ENCODE measurements at regions not wholly inside any gene's neighbourhood (a gene's known extent, or its start where the extent isn't known, plus 50 kb on each side); places are given as distances from the start of the nearest gene placed in this dataset.
"Not testable (repeated sequence)": the region's sequence is repeated elsewhere in the genome, so short reads cannot be mapped to it uniquely, and the experiment has no call there.

- intact Hi-C loops (cut with DNase I): no loop called here
- DNase-seq: no peak
- no peak for ATAC-seq (ENCODE audit: poor library complexity)
These were observed 114.0 kb upstream of the LYZL2 start for GRCh38 chr10:30743586-30743985.

GRCh38 chr10:30742471-30742870, 112.9 kb upstream of the LYZL2 start:
- intact Hi-C loops (cut with DNase I): no loop called here
- DNase-seq: no peak
- no peak for ATAC-seq (ENCODE audit: poor library complexity)

DNA sequence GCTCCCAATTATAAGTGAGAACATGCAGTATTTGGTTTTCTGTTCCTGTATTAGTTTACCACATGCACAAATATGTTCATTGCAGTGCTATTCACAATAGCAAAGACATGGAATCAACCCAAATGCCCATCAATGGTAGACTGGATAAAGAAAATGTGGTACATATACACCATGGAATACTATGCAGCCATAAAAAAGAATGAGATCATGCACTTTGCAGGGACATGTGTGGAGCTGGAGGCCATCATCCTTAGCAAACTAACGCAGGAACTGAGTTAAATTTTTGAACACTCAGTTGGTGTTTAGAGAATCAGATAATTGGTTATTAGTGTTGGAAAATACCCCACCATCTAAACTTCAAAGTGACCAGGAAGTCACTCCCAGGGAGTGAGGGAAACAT, 111.2 kb upstream of the LYZL2 start:
- intact Hi-C loops (cut with DNase I); DNase-seq; ATAC-seq (ENCODE audit: poor library complexity): not testable (repeated sequence)

DNA sequence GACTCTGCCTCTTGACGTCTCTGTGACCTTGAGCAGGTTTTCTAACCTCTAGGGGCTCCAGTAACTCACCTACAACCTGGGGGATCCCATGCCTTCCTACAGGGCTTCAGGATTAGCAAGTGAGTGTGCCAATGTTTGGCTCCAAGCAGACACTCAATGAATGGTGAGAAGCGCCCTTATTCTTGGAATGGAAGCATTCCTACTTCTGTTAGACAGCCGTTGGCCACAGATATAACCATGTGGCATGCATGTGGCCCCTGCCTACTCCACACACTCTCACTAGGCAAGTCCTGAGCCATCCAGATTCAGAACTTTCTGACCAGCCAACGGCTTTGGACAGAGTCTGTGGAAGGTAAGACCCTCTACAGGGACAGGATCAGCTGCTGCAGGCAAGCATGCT, 108.9 kb upstream of the LYZL2 start:
- intact Hi-C loops (cut with DNase I): no loop called here
- DNase-seq (no peak), ATAC-seq (ENCODE audit: poor library complexity) (no peak)

- ATAC-seq (ENCODE audit: poor library complexity) (no peak), DNase-seq (no peak)
- intact Hi-C loops (cut with DNase I): no loop called here
These were observed 108.4 kb upstream of the LYZL2 start for GRCh38 chr10:30737931-30738391.

GRCh38 chr10:30736685-30737232, 107.2 kb upstream of the LYZL2 start:
- DNase-seq: no peak
- intact Hi-C loops (cut with DNase I): no loop called here
- ATAC-seq (ENCODE audit: poor library complexity): peak; percentile 77

DNA sequence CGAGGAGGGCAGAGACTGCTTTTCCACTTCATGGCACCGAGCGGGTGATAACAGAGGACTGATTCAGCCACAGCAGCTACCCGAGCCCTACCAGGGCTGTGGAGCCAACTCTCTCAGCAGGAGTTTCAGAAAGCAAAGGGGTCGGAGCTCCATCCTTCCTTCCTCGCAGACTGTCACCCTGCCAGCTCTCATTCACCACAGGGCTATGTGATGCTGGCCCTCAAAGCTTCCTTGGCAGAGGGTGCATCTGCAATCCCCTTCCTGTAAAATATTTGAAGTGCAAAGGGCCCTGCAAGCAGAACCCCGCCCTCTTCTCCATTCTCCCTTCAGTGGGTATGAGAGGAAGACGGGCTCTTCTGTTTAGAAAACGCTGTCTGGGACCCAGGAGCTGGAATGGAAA, 105.3 kb upstream of the LYZL2 start:
- intact Hi-C loops (cut with DNase I): no loop called here
- ATAC-seq (ENCODE audit: poor library complexity): no peak
- no peak for DNase-seq

DNA sequence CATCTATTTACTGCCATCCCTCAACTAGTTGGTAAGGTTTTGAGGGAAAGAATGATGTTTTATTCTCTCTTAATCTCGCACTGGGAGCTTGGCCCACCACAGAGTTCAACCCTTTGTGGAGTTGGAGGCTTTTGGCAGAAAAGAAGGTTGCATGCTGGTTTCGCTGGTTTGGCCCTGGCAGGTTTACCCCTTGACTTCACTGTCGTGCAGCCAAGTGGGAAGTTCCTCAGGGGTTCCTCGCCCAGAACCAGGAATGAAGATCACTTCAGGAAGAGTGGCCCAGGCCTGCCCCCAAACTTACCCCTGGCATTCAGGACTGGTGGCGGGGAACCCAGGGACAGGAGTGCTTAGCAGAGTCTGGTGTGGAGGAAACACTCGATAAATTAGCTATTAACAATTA, 103.1 kb upstream of the LYZL2 start:
- ATAC-seq (ENCODE audit: poor library complexity) (no peak), DNase-seq (no peak)
- intact Hi-C loops (cut with DNase I): no loop called here

DNA sequence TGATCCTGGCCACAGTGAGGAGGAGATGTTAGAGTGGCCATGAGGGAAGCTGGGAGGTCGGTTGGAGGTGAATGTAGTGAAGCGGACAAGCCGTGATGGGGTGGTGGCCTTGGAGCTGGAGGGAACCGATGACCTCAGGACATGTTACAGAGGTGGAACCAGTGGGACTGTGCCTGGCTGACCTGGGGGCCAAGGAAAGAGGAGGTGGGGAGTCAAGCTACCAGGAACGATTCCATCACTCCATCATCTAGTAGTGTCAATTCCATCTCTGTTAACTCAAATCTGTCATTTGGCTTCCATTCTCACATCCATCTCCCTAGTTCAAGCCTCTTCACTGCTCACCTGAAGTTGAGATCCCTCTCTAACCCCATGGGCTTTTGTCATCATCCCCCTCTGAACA, 102.4 kb upstream of the LYZL2 start:
- no peak for ATAC-seq (ENCODE audit: poor library complexity)
- DNase-seq: no peak
- intact Hi-C loops (cut with DNase I): no loop called here

GRCh38 chr10:30730306-30730705, 100.8 kb upstream of the LYZL2 start:
- DNase-seq (no peak), ATAC-seq (ENCODE audit: poor library complexity) (no peak)
- intact Hi-C loops (cut with DNase I): no loop called here

GRCh38 chr10:30728766-30729165, 99.2 kb upstream of the LYZL2 start:
- intact Hi-C loops (cut with DNase I): no loop called here
- DNase-seq (no peak), ATAC-seq (ENCODE audit: poor library complexity) (no peak)

- intact Hi-C loops (cut with DNase I): no loop called here
- ATAC-seq (ENCODE audit: poor library complexity) (no peak), DNase-seq (no peak)
These were observed 98.6 kb upstream of the LYZL2 start for GRCh38 chr10:30728127-30728526.

- no peak for ATAC-seq (ENCODE audit: poor library complexity)
- no peak for DNase-seq
- intact Hi-C loops (cut with DNase I): no loop called here
These were observed 98.0 kb upstream of the LYZL2 start for GRCh38 chr10:30727524-30727923.

GRCh38 chr10:30726783-30727414, 97.3 kb upstream of the LYZL2 start:
- DNase-seq (peak; percentile 90), ATAC-seq (ENCODE audit: poor library complexity) (peak; percentile 97)
- intact Hi-C loops (cut with DNase I): not testable (repeated sequence)

DNA sequence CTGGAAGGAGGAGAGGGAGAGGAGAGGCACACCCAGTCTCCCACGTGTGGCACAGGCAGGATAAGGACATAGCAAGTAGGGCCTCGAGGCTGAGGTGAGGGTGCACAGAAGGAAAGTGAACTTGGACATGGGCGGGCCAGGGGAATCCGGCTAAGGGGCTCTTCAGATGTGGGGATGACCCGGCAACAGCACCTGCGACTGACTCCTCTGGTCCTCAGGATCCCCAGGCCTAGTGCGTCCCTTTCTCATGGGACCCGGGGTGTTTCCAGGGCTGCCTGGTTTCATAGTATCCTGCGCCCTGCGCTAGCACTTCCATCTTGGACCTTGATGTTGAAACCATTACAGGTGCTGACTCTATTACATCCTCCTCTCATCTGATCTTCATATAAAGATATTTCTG, 96.1 kb upstream of the LYZL2 start:
- intact Hi-C loops (cut with DNase I): no loop called here
- ATAC-seq (ENCODE audit: poor library complexity) (no peak), DNase-seq (no peak)

DNA sequence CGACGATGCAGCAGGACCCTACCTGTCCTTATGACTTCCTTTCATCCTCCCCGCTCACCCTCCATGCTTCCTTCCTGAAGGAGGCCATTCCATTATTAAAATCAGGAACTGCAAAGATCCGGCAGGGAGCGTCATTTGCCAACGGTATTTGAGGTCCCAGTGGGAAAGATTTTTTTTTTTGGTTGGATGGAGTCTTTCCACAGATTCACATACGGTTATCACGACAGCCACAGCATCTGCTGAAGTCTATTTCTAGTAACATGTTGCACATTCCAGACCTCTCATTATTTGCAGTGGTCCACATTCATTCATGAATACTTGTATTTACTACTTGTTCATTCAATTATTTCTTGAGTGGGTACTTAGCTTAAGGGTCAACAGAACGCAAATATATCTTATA, 94.7 kb upstream of the LYZL2 start:
- DNase-seq (no peak), ATAC-seq (ENCODE audit: poor library complexity) (no peak)
- intact Hi-C loops (cut with DNase I): no loop called here

- DNase-seq (no peak), ATAC-seq (ENCODE audit: poor library complexity) (no peak)
- intact Hi-C loops (cut with DNase I): no loop called here
These were observed 93.5 kb upstream of the LYZL2 start for GRCh38 chr10:30722956-30723620.

DNA sequence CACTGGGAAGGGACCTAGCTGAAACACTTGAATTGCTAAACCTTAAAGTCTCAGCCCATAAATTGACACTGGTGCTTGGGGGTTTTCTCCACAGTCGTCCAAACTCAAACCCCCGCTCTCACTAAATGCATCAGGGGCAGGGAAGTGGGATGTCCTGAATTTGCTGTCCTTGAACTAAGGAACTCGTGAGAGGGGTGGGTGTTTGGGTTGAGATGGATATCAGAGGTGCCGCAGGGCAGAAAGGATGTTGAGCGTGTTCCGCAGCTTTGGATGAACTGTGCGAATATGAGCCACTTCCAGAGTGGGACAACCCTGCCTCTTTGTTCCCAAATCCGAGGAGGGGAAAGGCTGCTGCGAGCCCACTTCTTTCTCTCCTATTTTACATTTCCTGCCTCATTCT, 90.3 kb upstream of the LYZL2 start:
- no peak for DNase-seq
- intact Hi-C loops (cut with DNase I): no loop called here
- ATAC-seq (ENCODE audit: poor library complexity): no peak

- intact Hi-C loops (cut with DNase I): no loop called here
- no peak for ATAC-seq (ENCODE audit: poor library complexity)
- no peak for DNase-seq
These were observed 80.3 kb upstream of the LYZL2 start for GRCh38 chr10:30709700-30710358.

- no peak for DNase-seq
- ATAC-seq (ENCODE audit: poor library complexity): no peak
- intact Hi-C loops (cut with DNase I): no loop called here
These were observed 79.7 kb upstream of the LYZL2 start for GRCh38 chr10:30709229-30709628.
